ENCODE measurements at regions not wholly inside any gene's neighbourhood (a gene's known extent, or its start where the extent isn't known, plus 50 kb on each side); places are given as distances from the start of the nearest gene placed in this dataset.

DNA sequence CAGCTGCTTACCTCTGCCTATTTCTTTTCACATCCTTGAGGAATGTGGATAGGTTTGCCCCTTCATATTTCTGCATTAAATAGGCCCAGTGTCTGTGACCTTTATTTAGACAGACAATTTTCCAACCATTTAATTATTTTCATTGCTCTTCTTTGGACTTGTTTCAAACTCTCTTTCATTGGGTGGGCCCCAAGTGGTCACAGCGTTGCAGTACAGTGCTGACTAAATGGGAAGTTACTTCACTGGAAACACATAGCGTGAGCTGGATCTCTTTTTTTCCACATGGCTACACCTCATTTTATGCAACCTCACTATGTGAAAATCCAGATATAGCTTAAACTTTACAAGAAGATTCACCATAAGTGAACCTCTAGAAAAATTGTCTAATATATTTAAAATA, 438.9 kb downstream of the ADAMTS20 start:
- no peak overlapping the region for H3K4me3 ChIP-seq (ENCODE audit: low read length)
- DNase-seq (ENCODE audit: low read depth): no peak
- no peak for TF ChIP-seq CTCF (conservative IDR thresholded peaks at IDR 0.05; ENCODE audit: low read depth, low read length)

- no peak for TF ChIP-seq CTCF (conservative IDR thresholded peaks at IDR 0.05; ENCODE audit: low read depth, low read length)
- no peak for DNase-seq (ENCODE audit: low read depth)
- no peak overlapping the region for H3K4me3 ChIP-seq (ENCODE audit: low read length)
Observed at GRCh38 chr12:43112101-43112920, 439.7 kb downstream of the ADAMTS20 start.

DNA sequence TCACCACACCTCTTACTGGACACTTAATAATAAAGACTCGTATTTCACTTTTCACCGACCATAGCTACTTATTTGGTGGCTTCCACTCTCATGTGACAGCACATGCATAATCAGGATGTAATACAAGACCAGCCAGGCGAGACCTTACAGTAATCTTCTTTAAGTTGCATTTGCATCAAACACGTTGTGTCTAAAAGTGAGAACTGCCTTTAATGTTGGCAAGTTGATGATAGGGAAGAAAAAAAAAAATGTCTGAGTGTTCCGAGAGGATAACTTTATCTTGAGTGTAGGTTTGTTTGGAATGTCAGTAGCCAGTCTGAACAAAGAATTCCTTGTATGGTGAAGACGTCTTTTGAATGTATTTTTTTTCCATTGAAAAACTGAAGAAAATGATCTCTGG, 440.4 kb downstream of the ADAMTS20 start:
- DNase-seq (ENCODE audit: low read depth): peak; percentile 55
- no peak for TF ChIP-seq CTCF (conservative IDR thresholded peaks at IDR 0.05; ENCODE audit: low read depth, low read length)
- H3K4me3 ChIP-seq (ENCODE audit: low read length): no peak overlapping the region

DNA sequence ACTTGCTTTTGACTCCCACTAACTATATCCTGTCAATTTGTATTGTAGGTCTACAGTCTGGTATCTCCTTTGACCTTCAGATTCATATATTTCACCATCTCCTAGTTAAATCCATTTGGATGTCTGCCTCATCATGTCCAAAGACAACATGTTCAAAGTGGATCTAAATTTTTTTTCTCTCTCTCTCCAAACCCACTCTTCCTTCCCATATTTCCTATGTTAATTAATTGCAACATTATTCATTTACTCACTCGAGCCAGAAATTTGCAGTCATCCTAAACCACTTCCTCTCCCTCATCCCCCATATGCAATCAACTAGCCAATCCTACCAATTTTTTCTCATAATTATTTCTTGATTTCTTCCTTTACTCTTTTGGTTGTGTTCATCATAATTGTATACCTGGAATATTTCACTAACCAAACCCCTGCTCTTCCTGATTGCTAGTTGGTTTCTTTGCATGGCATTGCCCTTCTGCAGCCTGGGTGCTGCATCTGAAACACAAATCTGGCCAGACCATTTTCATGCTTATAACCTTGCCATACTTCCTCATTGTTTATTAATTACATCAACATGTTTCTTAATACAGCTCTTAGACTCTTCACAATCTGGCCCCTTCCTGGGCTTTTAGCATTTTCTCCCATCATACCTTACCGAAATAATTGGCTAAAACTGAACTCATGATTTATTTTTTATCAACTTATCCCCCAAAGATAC, 442.2 kb downstream of the ADAMTS20 start:
- DNase-seq (ENCODE audit: low read depth): no peak
- H3K4me3 ChIP-seq (ENCODE audit: low read length): no peak overlapping the region
- TF ChIP-seq CTCF (conservative IDR thresholded peaks at IDR 0.05; ENCODE audit: low read depth, low read length): no peak

DNA sequence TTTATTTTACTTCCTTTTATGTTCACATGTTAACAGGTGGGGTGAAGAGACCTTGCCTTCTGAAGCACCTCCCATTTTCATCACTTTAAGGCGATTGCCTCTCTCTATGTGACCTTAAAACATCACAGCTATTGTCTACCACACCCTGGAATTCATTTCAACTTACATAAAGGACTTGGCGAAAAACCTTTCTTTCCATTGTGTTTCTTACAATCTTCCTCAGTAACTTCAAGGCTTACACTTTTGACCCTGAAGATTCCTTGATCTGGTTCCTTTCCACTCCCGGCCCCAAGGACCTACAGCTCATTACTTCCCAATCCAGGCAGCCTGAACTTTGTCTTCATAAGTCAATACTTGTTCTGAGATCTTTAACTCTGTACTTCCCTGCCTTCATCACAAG, 443.3 kb downstream of the ADAMTS20 start:
- no peak overlapping the region for H3K4me3 ChIP-seq (ENCODE audit: low read length)
- TF ChIP-seq CTCF (conservative IDR thresholded peaks at IDR 0.05; ENCODE audit: low read depth, low read length): no peak
- no peak for DNase-seq (ENCODE audit: low read depth)

DNA sequence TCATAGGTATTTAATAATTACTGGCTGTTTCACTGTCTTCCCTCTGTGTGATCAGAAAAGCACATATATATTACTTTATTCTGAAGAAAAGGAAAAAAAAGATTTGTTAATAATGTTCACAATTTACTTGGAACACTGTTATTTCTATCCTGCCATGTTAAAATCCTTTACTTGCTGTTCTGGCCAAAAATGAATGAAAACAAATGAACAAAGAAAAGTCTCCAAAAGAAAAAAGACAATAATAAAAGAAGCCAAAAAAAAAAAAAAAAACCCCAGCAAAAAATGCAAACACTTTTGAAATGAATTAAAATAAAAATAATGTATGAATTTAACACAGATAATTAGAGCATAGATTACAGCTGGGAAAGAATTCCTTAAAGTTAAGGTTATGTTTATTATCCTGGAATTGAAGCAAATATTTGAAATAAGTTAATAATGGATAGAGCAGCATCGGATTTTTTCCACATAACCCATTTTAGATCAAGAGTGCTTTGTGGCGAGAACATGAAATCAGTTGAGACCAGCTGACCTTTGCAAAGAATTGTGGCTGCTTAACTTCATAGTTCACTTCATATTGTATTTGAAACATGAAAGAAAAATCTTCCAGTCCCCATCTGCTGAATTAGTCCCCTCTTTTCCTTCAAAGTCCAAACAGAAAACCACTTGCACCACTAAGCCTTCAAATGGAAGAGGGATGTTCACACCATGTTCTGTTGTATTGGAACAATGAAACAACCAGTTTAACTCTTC, 444.8 kb downstream of the ADAMTS20 start:
- H3K4me3 ChIP-seq (ENCODE audit: low read length): no peak overlapping the region
- DNase-seq (ENCODE audit: low read depth): no peak
- no peak for TF ChIP-seq CTCF (conservative IDR thresholded peaks at IDR 0.05; ENCODE audit: low read depth, low read length)

Data from retinal pigment epithelial cell (primary cell).